GM19043 (cell line): ENCODE measurements at regions not wholly inside any gene's neighbourhood (a gene's known extent, or its start where the extent isn't known, plus 50 kb on each side); places are given as distances from the start of the nearest gene placed in this dataset.
A peak's percentile ranks its signal among the peaks of the same experiment; 100 is the strongest.
"Not testable (repeated sequence)": the region's sequence is repeated elsewhere in the genome, so short reads cannot be mapped to it uniquely, and the experiment has no call there.

Experiments used
- ATAC-seq: cut with Tn5 transposase; IDR thresholded peaks from one replicate; pipeline ENCODE4 v1.9.1; 2021; ENCODE audit warnings: low read depth; ENCODE audit not compliant: unreplicated experiment

- ATAC-seq = no peak
These were observed 57.6 kb upstream of the USP6NL start for GRCh38 chr10:11668847-11669610.

GRCh38 chr10:11667756-11668155 lies 56.3 kb upstream of the USP6NL start:
- ATAC-seq = no peak

GRCh38 chr10:11663763-11664555 lies 52.5 kb upstream of the USP6NL start:
- peak; percentile 72 for ATAC-seq

- not testable (repeated sequence) for ATAC-seq
These were observed 51.7 kb upstream of the USP6NL start for GRCh38 chr10:11663126-11663515.

- ATAC-seq = no peak
These were observed 50.0 kb upstream of the USP6NL start for GRCh38 chr10:11661441-11661840.
